ENCODE measurements at regions not wholly inside any gene's neighbourhood (a gene's known extent, or its start where the extent isn't known, plus 50 kb on each side); places are given as distances from the start of the nearest gene placed in this dataset.
A peak's percentile ranks its signal among the peaks of the same experiment; 100 is the strongest.

- Histone ChIP-seq H3K79me1 (replicated peaks; ENCODE audit: low read length, poor library complexity, severe bottlenecking) (no peaks in the 10 kb centered on the region), H3K23ac (ENCODE audit: low read length in 2 of 2) (no peak overlapping the region), H4K91ac (ENCODE audit: low read length) (no peak overlapping the region), H2AFZ (ENCODE audit: low read depth, low read length) (no peak overlapping the region), H3K4me3 (ENCODE audit: insufficient read depth in 1 of 2, low read depth in 1 of 2, low read length in 2 of 2) (no peak overlapping the region), H3K4me1 (ENCODE audit: control insufficient read depth, insufficient read depth, low read depth, low read length) (no peaks in the 10 kb centered on the region), H3K9me3 (ENCODE audit: control insufficient read depth, low read length) (no peaks in the 10 kb centered on the region), H2BK12ac (ENCODE audit: low read length in 2 of 2) (no peak overlapping the region), H4K8ac (ENCODE audit: low read length) (no peak overlapping the region), H2BK5ac (ENCODE audit: low read depth, low read length, poor library complexity, severe bottlenecking) (no peak overlapping the region), H2BK120ac (ENCODE audit: low read depth, low read length) (no peak overlapping the region), H3K27ac (ENCODE audit: low read length, poor library complexity, severe bottlenecking) (no peak overlapping the region), H3K18ac (ENCODE audit: low read depth in 1 of 2, low read length in 2 of 2) (no peak overlapping the region), H2AK5ac (ENCODE audit: low read length, severe bottlenecking) (no peak overlapping the region), H3K14ac (ENCODE audit: low read length in 2 of 2) (no peak overlapping the region), H3K36me3 (ENCODE audit: control insufficient read depth in 1 of 2, insufficient read depth in 2 of 2, low read depth in 1 of 2, low read length in 2 of 2) (no peaks in the 10 kb centered on the region), H3K4me2 (ENCODE audit: low read length, poor library complexity, severe bottlenecking) (no peak overlapping the region), H3K27me3 (ENCODE audit: control insufficient read depth in 1 of 2, insufficient read depth in 1 of 2, low read length in 2 of 2) (no peaks in the 10 kb centered on the region), H3K4ac (ENCODE audit: low read depth in 1 of 2, low read length in 2 of 2) (no peak overlapping the region), H2BK15ac (ENCODE audit: low read depth, poor library complexity, severe bottlenecking) (no peak overlapping the region), H3K9ac (ENCODE audit: low read length) (no peak overlapping the region)
- DNase-seq, result no peak
- 88% methylated on average over 8 of the region's 8 CpGs for WGBS
These were observed 98.2 kb downstream of the PRLHR start for GRCh38 chr10:118497227-118497626.

DNA sequence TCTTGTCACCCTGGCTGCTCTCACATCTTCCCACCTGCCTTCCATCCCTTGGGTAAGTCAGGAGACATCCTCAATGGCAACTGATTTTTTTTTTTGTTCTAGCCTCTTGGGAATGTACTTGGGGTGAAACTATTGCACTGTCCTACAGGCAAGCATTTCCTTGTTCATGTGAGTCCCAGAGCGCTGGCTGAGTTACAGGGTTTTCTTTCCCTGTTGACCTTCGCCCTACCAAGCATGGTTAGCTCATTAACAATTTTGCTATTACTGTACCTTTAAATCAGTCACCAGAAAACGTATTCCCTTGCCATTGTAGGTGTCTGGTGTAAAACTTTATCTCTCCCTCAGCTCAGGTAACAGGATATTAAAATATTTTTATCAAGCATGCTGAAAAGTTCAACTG, 98.9 kb downstream of the PRLHR start:
- Histone ChIP-seq H4K8ac (ENCODE audit: low read length) (no peak overlapping the region), H3K36me3 (ENCODE audit: control insufficient read depth in 1 of 2, insufficient read depth in 2 of 2, low read depth in 1 of 2, low read length in 2 of 2) (no peaks in the 10 kb centered on the region), H2BK5ac (ENCODE audit: low read depth, low read length, poor library complexity, severe bottlenecking) (no peak overlapping the region), H3K14ac (ENCODE audit: low read length in 2 of 2) (no peak overlapping the region), H3K9me3 (ENCODE audit: control insufficient read depth, low read length) (no peaks in the 10 kb centered on the region), H3K18ac (ENCODE audit: low read depth in 1 of 2, low read length in 2 of 2) (no peak overlapping the region), H3K4me2 (ENCODE audit: low read length, poor library complexity, severe bottlenecking) (no peak overlapping the region), H3K27ac (ENCODE audit: low read length, poor library complexity, severe bottlenecking) (no peak overlapping the region), H3K27me3 (ENCODE audit: control insufficient read depth in 1 of 2, insufficient read depth in 1 of 2, low read length in 2 of 2) (no peaks in the 10 kb centered on the region), H2BK120ac (ENCODE audit: low read depth, low read length) (no peak overlapping the region), H3K4me1 (ENCODE audit: control insufficient read depth, insufficient read depth, low read depth, low read length) (no peaks in the 10 kb centered on the region), H2AFZ (ENCODE audit: low read depth, low read length) (no peak overlapping the region), H3K4ac (ENCODE audit: low read depth in 1 of 2, low read length in 2 of 2) (no peak overlapping the region), H2BK15ac (ENCODE audit: low read depth, poor library complexity, severe bottlenecking) (no peak overlapping the region), H3K79me1 (replicated peaks; ENCODE audit: low read length, poor library complexity, severe bottlenecking) (no peaks in the 10 kb centered on the region), H3K9ac (ENCODE audit: low read length) (no peak overlapping the region), H2BK12ac (ENCODE audit: low read length in 2 of 2) (no peak overlapping the region), H3K4me3 (ENCODE audit: insufficient read depth in 1 of 2, low read depth in 1 of 2, low read length in 2 of 2) (no peak overlapping the region), H4K91ac (ENCODE audit: low read length) (no peak overlapping the region), H2AK5ac (ENCODE audit: low read length, severe bottlenecking) (no peak overlapping the region), H3K23ac (ENCODE audit: low read length in 2 of 2) (no peak overlapping the region)
- no peak for DNase-seq
- 54% methylated on average over 2 of the region's 3 CpGs for WGBS

GRCh38 chr10:118495499-118495898, 99.9 kb downstream of the PRLHR start:
- no peak overlapping the region for H3K14ac ChIP-seq (ENCODE audit: low read length in 2 of 2)
- H3K27me3 ChIP-seq (ENCODE audit: control insufficient read depth in 1 of 2, insufficient read depth in 1 of 2, low read length in 2 of 2), result no peaks in the 10 kb centered on the region
- no peaks in the 10 kb centered on the region for H3K4me1 ChIP-seq (ENCODE audit: control insufficient read depth, insufficient read depth, low read depth, low read length)
- H3K18ac ChIP-seq (ENCODE audit: low read depth in 1 of 2, low read length in 2 of 2), result no peak overlapping the region
- no peak for DNase-seq
- no peaks in the 10 kb centered on the region for H3K79me1 ChIP-seq (replicated peaks; ENCODE audit: low read length, poor library complexity, severe bottlenecking)
- H3K27ac ChIP-seq (ENCODE audit: low read length, poor library complexity, severe bottlenecking), result no peak overlapping the region
- no peak overlapping the region for H3K23ac ChIP-seq (ENCODE audit: low read length in 2 of 2)
- H2AK5ac ChIP-seq (ENCODE audit: low read length, severe bottlenecking), result no peak overlapping the region
- no peak overlapping the region for H2BK120ac ChIP-seq (ENCODE audit: low read depth, low read length)
- H3K9me3 ChIP-seq (ENCODE audit: control insufficient read depth, low read length), result no peaks in the 10 kb centered on the region
- WGBS, result 85% methylated on average over 2 of the region's 2 CpGs
- H3K4me2 ChIP-seq (ENCODE audit: low read length, poor library complexity, severe bottlenecking), result no peak overlapping the region
- H4K91ac ChIP-seq (ENCODE audit: low read length), result no peak overlapping the region
- H2BK5ac ChIP-seq (ENCODE audit: low read depth, low read length, poor library complexity, severe bottlenecking), result no peak overlapping the region
- peak overlapping the region; percentile 63 for H3K9ac ChIP-seq (ENCODE audit: low read length)
- no peaks in the 10 kb centered on the region for H3K36me3 ChIP-seq (ENCODE audit: control insufficient read depth in 1 of 2, insufficient read depth in 2 of 2, low read depth in 1 of 2, low read length in 2 of 2)
- H2AFZ ChIP-seq (ENCODE audit: low read depth, low read length), result no peak overlapping the region
- H4K8ac ChIP-seq (ENCODE audit: low read length), result no peak overlapping the region
- H2BK15ac ChIP-seq (ENCODE audit: low read depth, poor library complexity, severe bottlenecking), result no peak overlapping the region
- H3K4me3 ChIP-seq (ENCODE audit: insufficient read depth in 1 of 2, low read depth in 1 of 2, low read length in 2 of 2), result no peak overlapping the region
- H3K4ac ChIP-seq (ENCODE audit: low read depth in 1 of 2, low read length in 2 of 2), result no peak overlapping the region
- H2BK12ac ChIP-seq (ENCODE audit: low read length in 2 of 2), result no peak overlapping the region

DNA sequence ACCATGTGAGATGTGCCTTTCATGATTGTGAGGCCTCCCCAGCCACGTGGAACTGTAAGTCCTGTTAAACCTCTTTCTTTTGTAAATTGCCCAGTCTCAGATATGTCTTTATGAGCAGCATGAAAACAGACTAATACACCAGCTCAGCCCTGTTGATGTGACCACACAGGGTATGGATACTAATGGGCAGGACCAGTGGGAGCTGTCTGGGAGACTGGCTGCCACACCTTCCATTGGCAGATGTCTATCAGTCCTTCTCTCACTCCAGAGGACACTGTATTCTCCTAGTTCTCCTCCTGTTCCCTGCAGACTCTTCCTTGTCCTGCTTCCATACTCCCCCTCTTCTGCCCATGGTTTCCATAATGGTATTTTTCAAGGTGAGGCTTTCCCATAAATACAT, 104.4 kb downstream of the PRLHR start:
- H3K23ac ChIP-seq (ENCODE audit: low read length in 2 of 2), result no peak overlapping the region
- no peaks in the 10 kb centered on the region for H3K36me3 ChIP-seq (ENCODE audit: control insufficient read depth in 1 of 2, insufficient read depth in 2 of 2, low read depth in 1 of 2, low read length in 2 of 2)
- 25% methylated on average over 1 of the region's 1 CpG for WGBS
- no peaks in the 10 kb centered on the region for H3K4me1 ChIP-seq (ENCODE audit: control insufficient read depth, insufficient read depth, low read depth, low read length)
- no peak overlapping the region for H3K4me3 ChIP-seq (ENCODE audit: insufficient read depth in 1 of 2, low read depth in 1 of 2, low read length in 2 of 2)
- no peak overlapping the region for H3K27ac ChIP-seq (ENCODE audit: low read length, poor library complexity, severe bottlenecking)
- no peak for DNase-seq
- H4K91ac ChIP-seq (ENCODE audit: low read length), result no peak overlapping the region
- no peak overlapping the region for H3K4ac ChIP-seq (ENCODE audit: low read depth in 1 of 2, low read length in 2 of 2)
- no peak overlapping the region for H3K4me2 ChIP-seq (ENCODE audit: low read length, poor library complexity, severe bottlenecking)
- H2BK15ac ChIP-seq (ENCODE audit: low read depth, poor library complexity, severe bottlenecking), result no peak overlapping the region
- no peak overlapping the region for H2AK5ac ChIP-seq (ENCODE audit: low read length, severe bottlenecking)
- H2BK5ac ChIP-seq (ENCODE audit: low read depth, low read length, poor library complexity, severe bottlenecking), result no peak overlapping the region
- H2BK12ac ChIP-seq (ENCODE audit: low read length in 2 of 2), result no peak overlapping the region
- no peak overlapping the region for H3K9ac ChIP-seq (ENCODE audit: low read length)
- no peak overlapping the region for H4K8ac ChIP-seq (ENCODE audit: low read length)
- no peak overlapping the region for H2AFZ ChIP-seq (ENCODE audit: low read depth, low read length)
- H3K9me3 ChIP-seq (ENCODE audit: control insufficient read depth, low read length), result peaks cover 6% of the 10 kb centered on the region
- no peaks in the 10 kb centered on the region for H3K79me1 ChIP-seq (replicated peaks; ENCODE audit: low read length, poor library complexity, severe bottlenecking)
- peaks cover 0 to 3% of the 10 kb centered on the region in 2 experiments for H3K27me3 ChIP-seq (ENCODE audit: control insufficient read depth in 1 of 2, insufficient read depth in 1 of 2, low read length in 2 of 2)
- H3K14ac ChIP-seq (ENCODE audit: low read length in 2 of 2), result no peak overlapping the region
- H3K18ac ChIP-seq (ENCODE audit: low read depth in 1 of 2, low read length in 2 of 2), result no peak overlapping the region
- no peak overlapping the region for H2BK120ac ChIP-seq (ENCODE audit: low read depth, low read length)
